Limb (tissue), 2 donors: ENCODE measurements at regions not wholly inside any gene's neighbourhood (a gene's known extent, or its start where the extent isn't known, plus 50 kb on each side); places are given as distances from the start of the nearest gene placed in this dataset.

ENCODE experiments used
- DNase-seq, 2 donors: peaks; one replicate each; pipeline ENCODE4 v3.0.0-alpha.2; 2016; ENCODE audit errors: extremely low spot score in 2 of 2

- DNase-seq: no peak
These were observed 234.3 kb upstream of the IGFBP3 start for GRCh38 chr7:46155367-46155766.

GRCh38 chr7:46153951-46154787, 233.1 kb upstream of the IGFBP3 start:
- no peak for DNase-seq

DNA sequence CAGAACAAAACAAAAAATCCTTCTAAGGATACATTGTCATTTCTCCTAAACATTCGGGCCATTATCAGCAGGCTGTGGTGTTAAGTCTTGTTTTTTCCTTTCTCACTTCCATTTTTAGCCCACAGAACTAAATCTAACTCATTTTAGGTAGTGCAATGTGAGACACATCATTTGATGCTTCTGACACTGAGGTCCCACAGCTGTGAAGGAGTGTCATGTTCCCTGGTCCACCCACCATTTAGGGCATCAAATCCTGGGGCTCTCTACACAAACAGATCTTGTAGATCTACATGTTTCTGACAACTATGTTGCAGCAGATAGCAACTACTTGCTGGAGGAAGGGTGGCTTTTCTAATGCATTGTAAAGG, 232.5 kb upstream of the IGFBP3 start:
- DNase-seq: no peak

GRCh38 chr7:46152696-46153095, 231.6 kb upstream of the IGFBP3 start:
- DNase-seq: no peak

GRCh38 chr7:46150721-46151120, 229.6 kb upstream of the IGFBP3 start:
- no peak for DNase-seq

DNA sequence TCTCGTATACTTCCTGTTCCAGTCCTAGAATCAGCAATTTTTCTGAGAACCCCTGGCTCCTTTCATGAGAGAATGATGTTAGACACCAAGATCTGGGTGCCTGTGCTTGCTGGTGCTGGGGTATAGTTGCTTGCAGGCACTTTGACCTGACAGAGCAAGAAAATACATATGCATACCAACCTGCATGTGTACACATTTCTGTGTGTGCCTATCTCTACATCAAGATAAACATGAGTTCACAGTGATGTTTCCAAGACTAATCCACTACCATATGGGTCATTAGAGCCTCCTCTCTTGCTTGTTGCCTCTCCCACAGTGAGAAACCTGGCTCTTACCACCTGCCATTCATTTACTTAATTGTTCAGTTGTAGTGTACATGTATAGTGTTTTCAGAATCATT, 229.1 kb upstream of the IGFBP3 start:
- DNase-seq: no peak

- no peak for DNase-seq
These were observed 226.8 kb upstream of the IGFBP3 start for GRCh38 chr7:46147871-46148270.

GRCh38 chr7:46146454-46147255, 225.6 kb upstream of the IGFBP3 start:
- DNase-seq: no peak

- no peak for DNase-seq
These were observed 224.3 kb upstream of the IGFBP3 start for GRCh38 chr7:46145412-46145811.

GRCh38 chr7:46143949-46144917, 223.2 kb upstream of the IGFBP3 start:
- no peak for DNase-seq

DNA sequence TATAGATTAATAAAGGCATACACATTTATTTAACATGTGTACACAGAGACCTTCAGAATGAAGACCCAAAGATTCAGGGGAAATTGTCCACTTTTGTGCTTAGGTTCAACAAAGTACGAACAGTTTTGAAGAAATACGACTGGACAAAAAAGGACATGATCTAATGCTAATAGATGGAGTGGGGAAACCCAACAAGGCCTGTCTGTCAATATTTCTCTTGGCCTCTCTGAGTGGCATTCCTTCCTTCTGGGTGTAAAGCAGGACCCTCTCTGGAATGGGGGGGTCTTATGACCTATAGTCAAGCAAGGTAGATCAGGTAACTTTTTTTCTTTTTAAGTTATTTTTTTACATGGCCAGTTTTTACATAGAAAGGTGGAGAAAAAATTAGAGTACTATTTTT, 222.3 kb upstream of the IGFBP3 start:
- DNase-seq: no peak

DNA sequence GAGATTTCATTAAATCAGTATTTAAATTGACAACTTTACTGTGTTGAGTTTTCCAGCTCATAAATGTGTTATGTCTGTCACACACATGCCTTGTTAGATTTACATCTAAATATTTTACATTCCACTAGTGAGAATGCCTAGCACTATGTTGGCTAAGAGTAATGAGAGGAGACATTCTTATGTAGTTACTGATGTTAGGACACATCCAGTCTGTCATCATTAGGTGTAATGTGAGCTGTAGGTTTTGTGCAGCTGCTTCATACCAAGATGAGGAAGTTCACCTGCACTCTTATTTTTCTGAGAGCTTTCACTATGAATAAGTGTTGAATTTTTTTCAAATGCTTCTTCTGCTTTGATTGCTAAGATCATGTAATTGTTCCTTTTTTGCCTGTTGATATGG, 218.0 kb upstream of the IGFBP3 start:
- DNase-seq: no peak

- DNase-seq: no peak
These were observed 216.7 kb upstream of the IGFBP3 start for GRCh38 chr7:46137725-46138124.

- no peak for DNase-seq
These were observed 214.5 kb upstream of the IGFBP3 start for GRCh38 chr7:46135557-46135956.

DNA sequence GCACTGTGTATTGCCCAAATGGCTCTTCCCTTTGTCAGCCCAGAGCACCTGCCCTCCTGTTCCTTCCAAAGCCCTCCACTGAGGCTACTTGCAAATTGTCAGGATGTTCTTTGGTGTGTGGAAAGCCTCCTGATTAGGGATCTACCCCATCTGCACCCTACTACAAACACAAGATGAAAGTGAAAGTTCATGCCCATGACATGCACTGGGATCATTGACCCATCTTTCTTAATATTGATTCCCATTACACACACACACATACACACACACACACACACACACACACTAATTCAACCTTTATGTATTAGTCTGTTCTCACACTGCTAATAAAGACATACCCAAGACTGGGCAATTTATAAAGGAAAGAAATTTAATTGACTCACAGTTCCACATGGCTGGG, 213.7 kb upstream of the IGFBP3 start:
- no peak for DNase-seq

DNA sequence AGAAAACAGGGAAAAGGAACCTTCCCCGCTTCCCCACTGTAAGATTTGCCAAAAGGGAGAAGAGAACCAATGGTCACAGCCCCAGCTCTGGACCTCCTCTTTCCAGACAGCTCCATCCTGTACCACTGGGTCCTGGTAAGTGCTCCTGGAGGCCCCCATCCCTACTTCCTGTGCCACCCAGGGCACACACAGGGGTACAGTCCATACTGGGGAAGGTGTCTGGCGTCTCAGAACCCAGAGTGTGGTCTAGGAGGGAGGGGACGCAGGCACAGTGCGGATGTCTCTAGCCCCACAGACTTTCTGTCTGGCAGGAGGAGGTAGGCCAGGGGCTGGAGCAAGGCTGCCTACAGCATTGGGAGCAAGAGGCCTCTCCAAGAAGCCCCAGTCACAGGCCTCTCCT, 213.3 kb upstream of the IGFBP3 start:
- DNase-seq: no peak

DNA sequence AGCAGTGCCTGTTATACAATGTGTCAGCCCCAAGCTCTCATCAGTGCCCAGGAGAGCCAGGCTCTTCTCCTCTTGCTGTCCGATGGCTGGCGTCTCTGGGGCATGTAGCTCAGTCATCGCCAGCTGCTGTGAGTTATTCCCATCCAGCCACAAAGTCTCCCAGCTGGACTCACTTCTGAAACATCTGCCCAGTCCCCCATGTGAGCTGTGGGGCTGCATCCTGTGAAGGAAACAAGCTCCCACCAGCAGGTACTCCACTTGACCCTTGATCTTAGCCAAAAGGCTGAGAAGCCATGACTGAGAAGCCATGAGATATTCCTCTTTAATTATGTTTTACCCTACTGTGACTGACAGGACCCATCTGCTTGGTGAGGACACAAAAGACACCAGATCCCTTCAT, 212.7 kb upstream of the IGFBP3 start:
- no peak for DNase-seq

GRCh38 chr7:46133072-46133471, 212.0 kb upstream of the IGFBP3 start:
- no peak for DNase-seq

DNA sequence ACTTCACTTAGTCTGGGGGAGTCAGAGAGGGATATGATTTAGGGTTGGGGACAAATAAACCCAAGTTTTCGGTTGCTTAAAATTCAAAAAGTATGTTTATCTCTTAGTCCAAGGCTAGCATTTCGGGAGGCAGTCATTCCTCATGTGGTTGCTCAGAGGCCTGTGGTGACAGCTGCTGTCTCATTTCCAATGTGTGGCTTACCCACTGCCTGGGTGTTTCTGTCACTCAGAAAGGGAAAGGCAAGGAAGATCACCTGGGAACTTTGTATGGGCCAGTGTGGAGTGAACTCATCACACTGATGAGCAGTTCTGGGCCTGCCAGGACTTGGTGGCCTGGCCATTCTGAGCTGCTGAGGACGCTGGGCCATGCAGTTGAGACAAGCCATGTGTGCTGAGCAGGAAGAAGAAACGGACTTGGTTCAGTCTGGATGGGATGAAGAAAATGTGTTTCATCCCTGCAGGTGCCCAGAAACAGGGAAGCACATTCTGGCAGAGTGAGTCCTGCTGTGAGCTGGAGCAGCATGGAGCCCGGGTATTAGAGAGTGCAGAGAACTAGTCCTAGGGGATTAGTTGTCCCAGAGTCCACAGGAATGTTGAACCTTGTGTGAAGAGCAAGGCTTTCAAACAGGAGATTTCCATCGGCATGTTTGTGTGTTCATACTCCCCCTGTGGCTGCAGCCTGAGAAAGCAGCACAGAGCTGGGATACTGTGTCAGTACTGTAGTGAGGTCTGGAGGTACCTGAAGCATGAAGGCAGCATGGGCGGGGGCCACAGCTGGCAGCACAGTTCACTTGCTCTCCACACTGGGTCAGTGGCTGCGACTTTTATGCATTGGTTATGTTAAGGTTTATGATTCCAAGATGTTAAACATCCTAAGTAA, 211.1 kb upstream of the IGFBP3 start:
- no peak for DNase-seq

GRCh38 chr7:46129831-46130230, 208.8 kb upstream of the IGFBP3 start:
- DNase-seq: no peak

GRCh38 chr7:46127814-46128213, 206.7 kb upstream of the IGFBP3 start:
- DNase-seq: no peak
